ENCODE measurements at regions not wholly inside any gene's neighbourhood (a gene's known extent, or its start where the extent isn't known, plus 50 kb on each side); places are given as distances from the start of the nearest gene placed in this dataset.
A peak's percentile ranks its signal among the peaks of the same experiment; 100 is the strongest.

DNA sequence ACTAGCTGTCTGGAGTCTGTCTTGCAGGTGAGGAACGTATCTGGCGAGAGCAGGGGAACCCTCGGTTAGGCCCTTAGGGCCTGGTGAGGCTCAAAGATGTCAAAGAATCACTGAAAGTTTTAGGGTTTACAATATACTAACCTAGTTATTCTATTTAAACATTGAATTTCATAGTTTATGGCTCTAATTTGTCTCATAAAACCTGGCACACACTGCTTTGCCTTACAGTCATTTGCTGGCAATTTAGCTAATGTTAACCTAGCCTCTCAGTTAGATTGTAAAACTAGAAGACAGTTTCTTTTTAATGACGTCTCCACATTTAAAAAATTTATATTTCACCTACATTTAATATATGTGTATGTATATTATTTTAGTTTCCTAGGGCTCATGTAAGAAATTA, 89.6 kb upstream of the DOCK10 start:
- no peak for DNase-seq

DNA sequence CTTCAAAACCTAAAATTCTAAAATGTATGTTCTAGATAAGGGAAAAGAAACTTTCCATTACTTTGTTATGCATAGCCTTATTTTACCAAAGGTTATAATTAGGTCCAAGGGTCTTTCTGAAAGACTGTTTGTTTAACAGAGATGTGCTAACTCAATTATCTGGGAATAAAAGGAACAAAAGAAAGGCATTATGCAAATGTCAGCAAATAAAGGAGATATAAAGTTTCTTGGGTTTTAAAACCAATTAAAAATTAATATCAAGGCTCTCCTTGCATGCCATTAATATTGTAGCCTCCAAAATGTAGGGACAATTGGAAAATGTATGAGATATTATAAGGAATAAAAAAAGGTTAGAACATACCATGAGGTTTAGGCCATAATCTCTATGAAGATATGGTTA, 87.8 kb upstream of the DOCK10 start:
- no peak for DNase-seq

DNA sequence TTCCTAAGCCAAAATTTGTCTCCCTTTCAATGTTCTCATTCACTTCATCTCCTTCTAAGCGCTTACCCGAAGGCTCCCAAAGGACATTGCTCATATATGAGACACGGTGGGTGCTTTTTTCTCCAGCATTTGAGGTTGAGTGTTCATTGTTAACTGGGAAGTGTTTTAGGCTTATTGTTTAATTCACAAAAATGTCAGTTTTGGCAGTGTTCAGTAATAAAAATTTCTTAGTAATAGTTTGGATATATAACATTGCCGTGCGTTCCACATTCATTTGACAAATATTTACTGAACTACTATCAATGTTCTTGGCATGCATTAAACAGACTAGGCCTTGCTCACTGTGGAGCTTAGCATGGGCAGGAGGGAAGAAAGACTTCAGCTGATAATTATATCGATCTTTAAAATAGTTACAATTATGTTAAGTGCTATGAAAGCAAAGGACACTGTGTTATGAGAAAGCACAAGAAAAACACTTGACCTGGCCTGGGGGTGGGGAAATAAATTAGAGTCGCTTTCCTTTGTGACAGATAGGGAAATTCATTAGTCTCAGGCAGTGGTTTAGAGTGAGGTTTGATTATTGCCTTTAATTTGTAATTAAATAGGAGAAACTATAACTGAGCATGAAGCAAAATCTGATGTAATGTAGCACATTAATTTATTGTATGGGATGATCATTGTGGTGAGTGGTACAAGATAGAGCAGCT, 82.2 kb upstream of the DOCK10 start:
- peak; percentile 69 for DNase-seq

DNA sequence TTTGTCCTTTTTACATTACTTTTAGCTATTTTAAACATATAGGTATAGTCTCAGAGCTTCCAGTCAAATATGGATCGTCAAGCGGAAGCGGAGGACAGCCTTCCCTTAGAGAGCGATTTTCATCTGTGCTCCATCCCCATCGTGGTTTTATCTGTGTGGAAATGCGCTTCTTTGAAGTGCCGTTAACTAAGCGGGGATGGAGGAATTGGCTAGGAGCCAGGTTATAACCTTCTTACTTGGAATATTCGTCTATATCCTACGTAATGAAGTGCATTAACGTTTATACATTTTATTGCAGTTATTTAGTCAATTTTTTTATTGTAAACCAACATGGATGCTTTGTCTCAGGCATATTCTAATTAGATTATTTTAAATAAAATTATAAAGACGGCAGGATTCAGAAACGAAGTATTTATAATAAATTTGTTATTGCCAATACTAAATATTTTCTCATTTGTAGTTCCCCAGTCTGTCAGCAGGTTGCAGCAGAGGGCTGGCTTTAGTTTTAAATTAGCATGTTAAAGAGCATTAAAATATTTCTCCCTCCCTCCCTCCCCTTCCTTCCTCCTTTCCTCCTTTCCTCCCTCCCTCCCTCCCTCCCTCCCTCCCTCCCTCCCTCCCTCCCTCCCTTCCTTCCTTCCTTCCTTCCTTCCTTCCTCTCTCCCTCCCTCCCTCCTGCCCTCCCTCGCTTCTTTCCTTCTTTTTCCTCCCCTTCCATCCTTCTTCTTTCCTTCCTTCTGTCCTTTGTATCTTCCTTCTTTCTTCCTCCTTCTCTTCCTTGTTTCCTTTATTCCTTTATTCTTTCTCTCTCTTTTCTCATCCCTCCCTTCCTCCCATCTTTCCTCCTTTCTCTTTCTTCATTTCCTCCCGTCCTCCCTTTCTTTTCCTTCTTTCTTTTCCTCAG, 80.6 kb upstream of the DOCK10 start:
- DNase-seq, result peak; percentile 58

DNA sequence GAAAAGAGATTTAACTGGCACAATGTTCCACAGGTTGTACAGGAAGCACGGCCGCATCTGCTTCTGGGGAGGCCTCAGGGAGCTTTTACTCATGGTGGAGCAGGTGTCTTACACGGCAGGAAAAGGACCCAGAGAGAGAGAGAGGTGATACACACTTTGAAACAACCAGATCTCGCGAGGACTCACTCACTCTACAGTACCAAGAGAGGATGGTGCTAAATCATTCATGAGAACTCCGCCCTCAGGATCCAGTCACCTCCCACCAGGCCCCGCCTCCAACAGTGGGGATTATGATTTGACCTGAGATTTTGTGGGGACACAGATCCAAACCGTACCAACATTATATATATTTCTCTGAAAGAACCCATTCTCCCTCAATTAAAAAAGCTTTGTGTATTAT, 79.7 kb upstream of the DOCK10 start:
- peak; percentile 14 for DNase-seq

DNA sequence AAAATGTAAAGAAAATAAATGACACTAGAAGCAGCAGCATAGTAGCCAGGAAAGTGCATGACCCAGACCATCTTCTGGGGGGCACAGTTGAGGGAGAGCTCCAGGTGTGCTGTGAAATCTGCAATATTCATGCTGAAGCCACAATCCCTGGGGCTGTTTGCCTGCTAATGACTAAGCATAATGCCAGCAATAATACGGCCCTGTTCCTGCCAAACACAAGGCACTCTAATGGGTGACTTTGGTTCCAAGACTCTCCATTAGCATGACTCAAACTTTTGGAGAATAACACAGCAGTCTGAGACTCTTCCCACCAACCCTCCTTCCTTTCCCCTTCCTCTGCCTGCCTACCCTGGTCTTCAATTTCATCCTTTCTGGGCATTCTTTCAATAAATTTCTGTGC, 77.9 kb upstream of the DOCK10 start:
- DNase-seq, result no peak

DNA sequence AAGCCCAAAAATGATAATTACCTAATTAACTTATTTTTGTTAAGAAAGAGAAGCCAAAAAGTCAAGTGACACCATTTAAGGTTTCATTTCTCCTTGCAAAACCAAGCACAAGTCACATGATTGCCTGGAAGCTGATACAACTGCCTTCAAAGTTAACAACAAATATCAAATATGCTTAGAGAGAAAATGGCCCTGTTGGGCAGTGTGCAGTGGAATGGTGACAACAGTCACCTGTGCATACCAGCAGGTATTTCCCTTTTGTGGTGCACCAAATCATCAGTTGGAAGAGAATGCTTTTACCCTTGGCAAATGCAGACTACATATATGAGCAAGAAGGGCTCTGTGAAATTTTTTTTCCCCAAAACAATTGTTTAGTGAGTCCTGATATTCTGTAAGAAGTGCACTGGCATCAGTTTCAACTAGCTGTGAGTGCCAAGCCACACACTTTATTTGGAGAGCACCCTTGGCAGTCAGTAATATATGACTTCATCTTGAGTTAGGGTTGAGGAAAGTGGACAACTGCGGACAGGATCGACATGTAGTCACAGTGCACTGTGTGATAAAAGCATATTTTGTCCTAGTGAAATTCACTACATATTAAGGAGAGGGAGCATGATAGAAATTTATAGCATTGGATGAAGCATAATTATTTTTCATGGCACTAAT, 74.9 kb upstream of the DOCK10 start:
- no peak for DNase-seq

DNA sequence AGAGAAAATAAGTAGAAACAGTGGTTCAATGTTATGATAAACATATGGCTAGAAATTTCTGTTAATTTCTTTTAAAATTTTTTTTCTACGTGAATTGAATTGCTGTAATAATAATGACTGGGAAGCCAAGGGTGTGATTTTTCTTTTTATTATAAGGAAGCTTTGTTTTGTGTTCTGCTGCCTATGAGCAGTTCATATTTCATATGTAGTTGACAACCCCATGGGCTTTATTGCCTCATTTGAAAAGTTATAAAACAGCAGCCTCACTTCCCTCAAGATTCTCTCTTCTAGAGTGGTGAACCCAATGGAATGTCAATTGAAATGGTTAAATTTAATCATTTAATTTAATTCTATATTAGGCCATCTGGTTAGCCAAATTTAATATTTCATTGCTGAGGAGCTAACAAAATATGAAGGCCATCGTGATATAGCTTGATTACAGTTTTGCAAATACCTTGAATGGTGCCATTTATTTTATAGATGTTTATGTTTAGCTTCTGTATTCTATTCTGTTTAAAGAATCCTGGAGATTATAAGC, 72.6 kb upstream of the DOCK10 start:
- no peak for DNase-seq

DNA sequence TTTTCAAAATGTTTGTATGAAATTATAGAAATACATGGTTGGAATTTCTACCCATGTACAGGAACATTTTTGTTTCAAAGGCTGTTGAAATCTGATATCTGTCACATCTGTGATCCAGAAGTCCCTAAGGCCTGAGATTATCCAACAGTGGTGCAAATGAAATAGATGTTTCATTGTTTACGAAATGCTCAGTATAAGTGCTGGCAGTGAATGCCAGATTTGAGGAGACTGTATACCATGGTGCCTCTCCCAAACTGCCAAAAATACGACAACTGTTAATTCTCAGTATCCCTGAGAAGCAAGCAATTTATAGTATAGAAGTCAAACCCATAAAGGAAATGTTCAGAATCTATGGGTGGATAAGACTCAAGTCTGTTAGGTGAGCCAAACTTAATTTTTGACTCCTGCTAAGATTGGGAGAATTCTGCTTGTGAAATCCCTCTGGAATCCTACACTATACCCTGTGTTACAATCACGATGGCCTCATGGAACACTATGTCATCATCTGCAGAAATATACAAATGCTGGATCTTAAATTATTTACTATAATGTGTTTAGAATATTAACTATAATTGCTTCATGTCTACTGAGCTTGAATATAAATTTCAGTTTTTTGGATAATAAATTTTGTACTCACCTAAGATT, 71.2 kb upstream of the DOCK10 start:
- no peak for DNase-seq

DNA sequence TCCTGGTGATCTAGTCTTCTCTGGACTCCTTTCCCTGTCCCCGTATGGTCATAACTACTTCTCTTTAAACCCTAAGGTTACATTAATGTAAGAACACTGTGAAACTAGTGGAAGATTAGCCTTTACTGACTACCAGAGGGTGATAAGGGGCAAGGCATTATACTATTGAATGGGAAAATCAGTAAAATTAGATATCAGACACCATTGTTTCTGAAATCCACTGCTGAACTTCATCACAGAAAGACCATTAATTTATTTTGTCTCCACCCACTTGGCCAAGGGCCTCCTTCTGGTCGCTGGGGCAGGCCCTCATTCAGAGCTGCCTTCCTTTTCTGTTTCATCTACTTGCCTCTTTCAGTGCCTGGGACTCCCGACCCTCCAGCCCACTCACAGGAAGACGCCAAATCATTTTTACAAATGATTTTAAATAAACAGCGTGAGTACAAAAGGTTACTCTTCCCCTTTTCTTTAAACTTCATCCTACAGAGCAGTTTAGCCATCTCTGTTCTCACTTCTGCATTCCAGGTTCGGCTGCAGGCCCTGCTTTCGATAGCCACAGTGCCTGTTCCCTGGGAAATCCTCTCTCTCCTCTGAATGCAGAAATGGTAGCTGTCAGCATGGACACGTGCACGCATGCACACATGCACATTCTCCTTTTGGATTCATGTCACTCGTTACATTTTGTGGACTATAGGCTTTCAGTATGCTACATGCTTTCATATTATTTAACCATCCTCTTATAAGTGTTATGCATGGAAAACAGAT, 70.3 kb upstream of the DOCK10 start:
- DNase-seq, result no peak

DNA sequence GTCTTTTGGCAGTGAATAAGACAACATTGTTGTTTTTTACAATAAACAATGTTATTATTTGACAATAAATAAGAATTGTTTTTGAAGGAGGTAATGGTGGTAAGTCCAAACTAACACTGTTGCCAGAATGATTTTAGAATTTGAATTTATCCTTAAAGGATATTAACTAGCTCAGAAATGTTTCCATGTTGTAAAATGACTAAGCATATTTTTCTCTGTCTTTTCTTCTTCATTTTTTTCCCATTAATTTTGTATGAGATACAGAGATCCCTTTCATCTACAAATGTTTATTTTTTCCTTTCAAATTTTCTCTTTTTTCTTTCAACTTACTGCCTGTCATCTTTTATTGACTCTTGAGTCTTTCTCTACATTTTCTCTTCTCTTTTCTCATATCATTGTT, 66.5 kb upstream of the DOCK10 start:
- DNase-seq, result no peak

DNA sequence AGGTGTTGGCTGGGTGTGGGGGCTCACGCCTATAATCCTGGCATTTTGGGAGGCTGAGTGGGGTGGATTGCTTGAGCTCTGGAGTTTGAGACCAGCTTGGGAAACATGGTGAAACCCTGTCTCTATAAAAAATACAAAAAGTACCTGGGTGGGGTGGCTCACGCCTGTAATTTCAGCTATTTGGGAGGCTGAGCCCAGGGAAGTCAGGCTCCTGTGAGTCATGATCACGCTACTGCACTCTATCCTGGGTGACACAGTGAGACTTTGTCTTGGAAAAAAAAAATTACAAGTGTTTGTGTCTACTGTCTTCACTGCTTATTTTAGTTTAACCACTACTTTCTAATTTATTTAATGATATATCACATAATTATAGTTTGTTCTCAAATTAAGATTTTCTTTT, 62.7 kb upstream of the DOCK10 start:
- no peak for DNase-seq

DNA sequence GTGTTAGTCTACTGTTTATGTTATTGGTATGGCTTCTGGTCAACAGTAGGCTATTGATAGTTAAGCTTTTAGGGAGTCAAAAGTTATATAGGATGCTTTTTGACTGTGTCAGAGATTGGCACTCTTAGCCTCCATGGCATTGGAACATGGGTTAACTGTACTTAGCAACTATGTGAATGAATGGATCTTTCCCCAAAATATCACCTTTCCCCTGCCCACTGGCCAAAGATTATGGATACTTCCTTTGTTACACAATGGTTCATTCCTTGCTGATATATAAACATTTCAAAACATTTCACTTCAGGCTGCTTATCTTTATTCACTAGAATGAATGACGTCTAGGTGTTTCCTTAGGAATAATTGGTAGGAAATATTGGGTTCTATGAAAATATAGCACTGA, 62.1 kb upstream of the DOCK10 start:
- no peak for DNase-seq

DNA sequence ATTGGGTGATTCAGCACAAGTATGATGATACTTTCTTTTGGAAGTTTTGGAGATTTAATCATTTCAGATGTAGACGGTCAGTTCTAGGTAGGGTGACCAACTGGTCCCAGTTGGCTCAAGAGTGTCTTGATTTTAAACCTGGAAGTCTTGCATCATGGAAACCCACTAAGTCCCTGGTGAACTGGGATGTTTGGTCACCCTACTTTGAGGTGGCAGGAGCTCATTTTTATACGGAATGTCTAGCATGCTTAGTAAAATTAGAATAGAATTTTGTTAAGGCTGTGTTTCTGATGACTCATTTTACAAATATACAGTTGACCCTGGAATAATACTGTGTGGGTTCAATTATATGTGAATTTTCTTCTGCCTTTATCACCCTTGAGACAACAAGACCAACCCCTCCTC, 61.5 kb upstream of the DOCK10 start:
- DNase-seq, result no peak

DNA sequence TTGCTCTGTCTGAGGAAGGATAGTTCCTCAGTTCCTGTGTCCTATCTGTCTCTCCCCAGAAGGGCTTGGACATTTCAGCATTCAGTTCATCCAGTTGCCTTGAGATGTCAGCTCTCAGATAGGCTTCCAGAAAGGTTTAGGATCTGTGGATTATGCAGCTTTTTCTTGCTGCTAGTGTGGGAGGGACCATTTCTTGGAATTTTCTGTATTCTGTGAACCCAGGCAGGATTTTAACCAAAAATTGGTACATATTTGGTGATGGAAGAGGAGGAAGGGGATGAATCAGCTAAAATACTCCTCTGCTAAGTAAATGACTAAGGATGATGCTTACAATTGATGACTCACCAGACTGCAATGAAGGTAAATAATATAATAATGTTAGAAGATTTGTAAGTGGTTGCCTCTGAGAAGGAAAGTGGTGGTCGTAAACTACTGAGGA, 58.6 kb upstream of the DOCK10 start:
- no peak for DNase-seq

DNA sequence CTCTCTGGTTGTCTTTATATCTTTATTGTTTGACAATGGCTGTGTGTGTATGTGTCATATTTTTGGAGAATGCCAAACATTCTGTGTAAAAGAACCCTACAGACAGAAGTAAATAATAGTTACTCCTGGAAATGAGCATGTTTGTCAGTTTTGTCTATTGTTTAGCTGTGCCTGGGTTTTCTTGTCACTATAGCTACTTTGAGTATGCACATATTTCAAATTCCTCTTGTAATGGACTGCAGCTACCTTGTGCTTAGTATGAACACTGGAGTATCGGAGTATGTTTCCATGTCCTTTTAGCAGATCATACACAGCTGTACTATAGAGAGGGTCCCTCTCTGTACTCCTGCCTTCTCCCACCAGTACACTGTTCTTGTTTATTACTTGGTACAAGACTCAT, 58.0 kb upstream of the DOCK10 start:
- no peak for DNase-seq

DNA sequence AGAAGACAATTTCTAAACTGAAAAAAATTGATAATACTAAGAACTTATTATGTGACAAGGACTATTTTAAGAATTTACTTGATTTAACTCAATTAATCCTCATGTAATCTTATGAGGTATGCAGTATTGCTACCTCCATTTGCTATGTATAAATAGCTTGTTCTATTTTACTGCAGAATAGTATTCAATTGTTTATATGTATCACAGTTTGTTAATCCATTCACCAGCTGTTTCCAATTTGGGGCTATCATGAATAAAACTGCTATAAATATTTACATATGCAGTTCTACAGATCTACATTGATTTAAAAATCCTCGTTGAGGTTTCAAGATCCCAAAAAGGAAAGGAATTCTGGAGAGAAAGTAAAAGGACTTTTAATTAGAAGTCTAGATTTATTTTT, 54.8 kb upstream of the DOCK10 start:
- DNase-seq, result no peak

Data from NCI-H2227 treated with DMSO at 0.1 percent for 48 hours (cell line).